ENCODE measurements at regions not wholly inside any gene's neighbourhood (a gene's known extent, or its start where the extent isn't known, plus 50 kb on each side); places are given as distances from the start of the nearest gene placed in this dataset.

- TF ChIP-seq CTCF (conservative IDR thresholded peaks at IDR 0.05) (no peak), ZFX (IDR thresholded peaks at IDR 0.05) (no peak)
- H3K27ac ChIP-seq = no peak overlapping the region
Observed at GRCh38 chr11:109981031-109981636, 112.1 kb upstream of the ZC3H12C start.

- no peak overlapping the region for H3K27ac ChIP-seq
- TF ChIP-seq CTCF (conservative IDR thresholded peaks at IDR 0.05) (no peak), ZFX (IDR thresholded peaks at IDR 0.05) (no peak)
Observed at GRCh38 chr11:109983358-109983757, 109.8 kb upstream of the ZC3H12C start.

GRCh38 chr11:109984634-109985289, 108.4 kb upstream of the ZC3H12C start:
- TF ChIP-seq ZFX (IDR thresholded peaks at IDR 0.05) (no peak), CTCF (conservative IDR thresholded peaks at IDR 0.05) (no peak)
- no peak overlapping the region for H3K27ac ChIP-seq

GRCh38 chr11:109986488-109986887, 106.7 kb upstream of the ZC3H12C start:
- no peak overlapping the region for H3K27ac ChIP-seq
- no peak for TF ChIP-seq ZFX (IDR thresholded peaks at IDR 0.05)
- TF ChIP-seq CTCF (conservative IDR thresholded peaks at IDR 0.05) = no peak

GRCh38 chr11:109991835-109992234, 101.4 kb upstream of the ZC3H12C start:
- TF ChIP-seq ZFX (IDR thresholded peaks at IDR 0.05) (no peak), CTCF (conservative IDR thresholded peaks at IDR 0.05) (no peak)
- no peak overlapping the region for H3K27ac ChIP-seq

- no peak overlapping the region for H3K27ac ChIP-seq
- no peak for TF ChIP-seq CTCF (conservative IDR thresholded peaks at IDR 0.05)
- no peak for TF ChIP-seq ZFX (IDR thresholded peaks at IDR 0.05)
Observed at GRCh38 chr11:109993786-109994185, 99.4 kb upstream of the ZC3H12C start.

GRCh38 chr11:109994907-109995306, 98.3 kb upstream of the ZC3H12C start:
- TF ChIP-seq ZFX (IDR thresholded peaks at IDR 0.05) (no peak), CTCF (conservative IDR thresholded peaks at IDR 0.05) (no peak)

More at GRCh38 chr11:109994907-109995306, 98.3 kb upstream of the ZC3H12C start:
- H3K27ac ChIP-seq = no peak overlapping the region

All from C4-2B (cell line).